ENCODE measurements at regions not wholly inside any gene's neighbourhood (a gene's known extent, or its start where the extent isn't known, plus 50 kb on each side); places are given as distances from the start of the nearest gene placed in this dataset.

DNA sequence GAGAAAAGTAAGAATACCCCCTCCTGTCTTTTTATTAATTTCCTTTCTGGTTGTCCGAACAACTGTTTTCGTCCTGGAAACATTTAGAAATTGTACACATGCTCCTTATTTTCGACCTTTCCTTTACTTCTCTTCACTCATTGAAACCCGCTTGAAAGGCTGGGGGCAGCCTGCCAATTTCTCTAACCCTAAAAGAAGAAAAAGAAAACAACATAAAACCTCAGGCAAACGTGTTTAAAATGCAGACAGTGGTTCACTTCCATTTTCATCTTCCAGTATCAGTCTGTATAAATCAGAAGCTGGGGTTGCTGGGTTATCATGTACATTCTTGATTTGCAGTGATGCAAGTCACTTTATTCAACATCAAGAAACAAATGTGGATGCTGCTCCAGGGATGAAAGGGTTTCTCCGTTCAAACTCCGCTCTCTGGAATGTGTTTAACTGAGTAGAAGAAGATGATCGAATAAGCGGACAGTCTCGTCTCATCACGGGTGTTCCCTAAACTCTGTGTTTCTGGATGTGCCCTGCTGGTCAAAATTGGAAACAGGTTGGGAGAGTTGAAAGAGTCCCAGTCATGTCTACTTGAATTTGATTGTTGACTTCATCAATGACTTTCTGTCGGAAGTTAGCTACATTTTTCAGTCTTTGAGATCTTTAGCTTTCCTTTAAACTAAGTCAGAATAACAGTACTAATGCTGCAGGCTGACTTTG is 1042.2 kb downstream of the BCL11B start:
- no peak for DNase-seq
- TF ChIP-seq, protein P1, sequence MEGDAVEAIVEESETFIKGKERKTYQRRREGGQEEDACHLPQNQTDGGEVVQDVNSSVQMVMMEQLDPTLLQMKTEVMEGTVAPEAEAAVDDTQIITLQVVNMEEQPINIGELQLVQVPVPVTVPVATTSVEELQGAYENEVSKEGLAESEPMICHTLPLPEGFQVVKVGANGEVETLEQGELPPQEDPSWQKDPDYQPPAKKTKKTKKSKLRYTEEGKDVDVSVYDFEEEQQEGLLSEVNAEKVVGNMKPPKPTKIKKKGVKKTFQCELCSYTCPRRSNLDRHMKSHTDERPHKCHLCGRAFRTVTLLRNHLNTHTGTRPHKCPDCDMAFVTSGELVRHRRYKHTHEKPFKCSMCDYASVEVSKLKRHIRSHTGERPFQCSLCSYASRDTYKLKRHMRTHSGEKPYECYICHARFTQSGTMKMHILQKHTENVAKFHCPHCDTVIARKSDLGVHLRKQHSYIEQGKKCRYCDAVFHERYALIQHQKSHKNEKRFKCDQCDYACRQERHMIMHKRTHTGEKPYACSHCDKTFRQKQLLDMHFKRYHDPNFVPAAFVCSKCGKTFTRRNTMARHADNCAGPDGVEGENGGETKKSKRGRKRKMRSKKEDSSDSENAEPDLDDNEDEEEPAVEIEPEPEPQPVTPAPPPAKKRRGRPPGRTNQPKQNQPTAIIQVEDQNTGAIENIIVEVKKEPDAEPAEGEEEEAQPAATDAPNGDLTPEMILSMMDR (IDR thresholded peaks at IDR 0.05) = no peak
- Mint-ChIP-seq H3K27ac (no peak overlapping the region), H3K36me3 (ENCODE audit: low read depth) (no peaks in the 10 kb centered on the region), H3K4me3 (no peak overlapping the region), H3K9me3 (peaks cover 58% of the 10 kb centered on the region), H3K27me3 (ENCODE audit: insufficient read depth) (peaks cover under 1% of the 10 kb centered on the region; the same call in 1 of the 2 replicates), H3K4me1 (ENCODE audit: low read depth) (no peaks in the 10 kb centered on the region)

DNA sequence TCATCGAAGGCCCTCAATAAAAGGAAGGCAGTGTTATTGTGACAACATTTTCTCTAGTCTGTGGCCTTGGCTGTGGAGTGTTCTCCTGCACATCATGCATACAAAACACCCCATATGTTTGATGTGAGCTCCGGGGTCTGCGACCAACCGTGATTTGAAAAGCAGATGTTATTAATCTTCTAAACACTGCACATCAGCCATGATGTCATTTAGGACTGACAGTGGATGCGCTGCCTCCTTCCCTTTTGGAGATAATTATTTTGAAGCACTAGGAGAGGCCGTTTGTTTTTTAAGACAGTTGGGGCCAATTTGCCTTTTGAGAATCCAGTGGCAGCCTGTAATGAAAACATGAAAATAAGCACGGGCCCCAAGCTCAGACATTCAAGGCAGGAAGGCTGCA is 1041.6 kb downstream of the BCL11B start:
- no peak for DNase-seq
- no peaks in the 10 kb centered on the region for H3K4me1 Mint-ChIP-seq (ENCODE audit: low read depth)
- H3K27me3 Mint-ChIP-seq (ENCODE audit: insufficient read depth) = peaks cover 2% of the 10 kb centered on the region; the same call in 1 of the 2 replicates
- H3K9me3 Mint-ChIP-seq = peaks cover 63% of the 10 kb centered on the region
- H3K36me3 Mint-ChIP-seq (ENCODE audit: low read depth) = no peaks in the 10 kb centered on the region
- H3K27ac Mint-ChIP-seq = no peak overlapping the region
- TF ChIP-seq, protein P1 (IDR thresholded peaks at IDR 0.05) = no peak
- H3K4me3 Mint-ChIP-seq = no peak overlapping the region

DNA sequence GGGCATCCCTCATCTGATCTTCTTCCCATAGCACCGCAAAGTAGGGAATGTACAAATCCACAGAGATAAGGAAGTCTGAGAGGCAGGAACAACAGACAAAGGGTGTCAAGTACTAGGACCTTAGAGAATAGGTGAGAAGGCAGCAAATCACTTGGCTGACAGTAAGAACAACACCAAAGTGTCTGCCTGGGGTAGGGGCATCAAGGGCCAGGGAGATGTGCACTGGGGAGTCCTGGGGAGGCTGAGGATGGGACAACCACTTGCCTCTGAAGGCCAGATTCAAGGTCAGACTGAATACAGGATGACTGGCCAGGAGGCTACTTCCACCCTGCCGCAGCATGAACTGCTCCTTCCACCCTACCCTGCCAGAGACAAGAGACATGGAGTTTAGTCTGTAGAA is 1040.8 kb downstream of the BCL11B start:
- TF ChIP-seq, protein P1 (IDR thresholded peaks at IDR 0.05) = no peak
- DNase-seq = no peak
- H3K4me3 Mint-ChIP-seq = no peak overlapping the region
- no peak overlapping the region for H3K27ac Mint-ChIP-seq
- no peaks in the 10 kb centered on the region for H3K36me3 Mint-ChIP-seq (ENCODE audit: low read depth)
- peaks cover 2% of the 10 kb centered on the region; the same call in 1 of the 2 replicates for H3K27me3 Mint-ChIP-seq (ENCODE audit: insufficient read depth)
- peaks cover 68% of the 10 kb centered on the region for H3K9me3 Mint-ChIP-seq
- H3K4me1 Mint-ChIP-seq (ENCODE audit: low read depth) = no peaks in the 10 kb centered on the region

- no peak overlapping the region for H3K4me3 Mint-ChIP-seq
These were observed 1038.3 kb downstream of the BCL11B start for GRCh38 chr14:98233656-98234055.

DNA sequence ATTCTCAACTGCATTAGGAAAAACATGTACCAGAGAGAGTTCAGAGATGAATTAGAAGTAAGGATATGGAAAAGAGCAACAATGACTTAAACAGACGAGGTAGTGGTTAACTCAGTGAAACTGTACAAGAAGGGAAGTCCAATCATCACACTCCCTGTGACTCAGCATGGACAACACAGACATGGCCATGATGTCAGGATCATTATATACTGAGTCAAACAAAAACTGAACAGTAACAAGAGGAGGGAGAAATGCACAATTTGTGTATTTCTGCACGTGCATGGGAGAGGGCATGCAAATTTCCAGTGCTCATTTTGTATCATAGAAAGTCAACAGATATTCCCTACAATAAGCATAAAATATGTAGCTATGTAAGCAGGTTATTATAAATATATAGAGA is 1037.8 kb downstream of the BCL11B start:
- Mint-ChIP-seq H3K27ac (no peak overlapping the region), H3K36me3 (ENCODE audit: low read depth) (no peaks in the 10 kb centered on the region), H3K4me3 (no peak overlapping the region), H3K4me1 (ENCODE audit: low read depth) (no peaks in the 10 kb centered on the region), H3K9me3 (peaks cover 58% of the 10 kb centered on the region), H3K27me3 (ENCODE audit: insufficient read depth) (peaks cover 2% of the 10 kb centered on the region; the same call in 1 of the 2 replicates)
- DNase-seq = no peak
- TF ChIP-seq, protein P1 (IDR thresholded peaks at IDR 0.05) = no peak

More at GRCh38 chr14:98233656-98234055, 1038.3 kb downstream of the BCL11B start:
- Mint-ChIP-seq H3K36me3 (ENCODE audit: low read depth) (no peaks in the 10 kb centered on the region), H3K9me3 (peaks cover 56% of the 10 kb centered on the region), H3K27ac (no peak overlapping the region), H3K27me3 (ENCODE audit: insufficient read depth) (peaks cover 2% of the 10 kb centered on the region; the same call in 1 of the 2 replicates), H3K4me1 (ENCODE audit: low read depth) (no peaks in the 10 kb centered on the region)
- no peak for DNase-seq
- TF ChIP-seq, protein P1 (IDR thresholded peaks at IDR 0.05) = no peak
